Tibial nerve (tissue), 4 donors: ENCODE measurements at regions not wholly inside any gene's neighbourhood (a gene's known extent, or its start where the extent isn't known, plus 50 kb on each side); places are given as distances from the start of the nearest gene placed in this dataset.

Experiments used
- DNase-seq, 2 donors: peaks; one replicate each; pipeline ENCODE4 v3.0.0-alpha.2; 2019; ENCODE audit warnings: low spot score in 2 of 2
- H3K27ac ChIP-seq, 4 donors: fragments of 200-600 bp; sonication (generic) in 3 of 4; one replicate each; pipeline ENCODE4 v1.5.1; 2017 to 2019; ENCODE audit warnings: mild to moderate bottlenecking in 1 of 4
- H3K27me3 ChIP-seq, 2 donors: fragments of 200-600 bp; sonication (generic) in 1 of 2; one replicate each; pipeline versions ENCODE4 v1.5.1 to v1.6.0; 2017 to 2019
- H3K36me3 ChIP-seq, 3 donors: fragments of 200-600 bp; sonication (generic); one replicate each; pipeline ENCODE4 v1.5.1; 2018 to 2019
- H3K4me1 ChIP-seq, 4 donors: fragments of 200-600 bp; sonication (generic) in 3 of 4; one replicate each; pipeline ENCODE4 v1.5.1; 2017 to 2019
- H3K4me3 ChIP-seq, 4 donors: fragments of 200-600 bp; sonication (generic) in 3 of 4; one replicate each; pipeline ENCODE4 v1.5.1; 2017 to 2019; ENCODE audit warnings: mild to moderate bottlenecking in 1 of 4, moderate library complexity in 1 of 4
- H3K9me3 ChIP-seq, 4 donors: fragments of 200-600 bp; sonication (generic) in 3 of 4; one replicate each; pipeline ENCODE4 v1.5.1; 2017 to 2019
- EP300 ChIP-seq, 2 donors: sonication (generic); formaldehyde crosslinking; IDR thresholded peaks; one replicate each; pipeline ENCODE4 v1.6.1; 2017; ENCODE audit warnings: antibody characterized with exemption in 2 of 2, mild to moderate bottlenecking in 1 of 2
- POLR2A ChIP-seq, 2 donors: fragments of 450-650 bp; IDR thresholded peaks; one replicate each; pipeline ENCODE4 v1.6.1; 2017; ENCODE audit warnings: antibody characterized with exemption in 2 of 2, mild to moderate bottlenecking in 2 of 2, moderate library complexity in 2 of 2
- WGBS, 2 donors: methylation state at CpG; one replicate each; pipeline ENCODE4 v1.1.5; 2018; 5-methylcytosine and 5-hydroxymethylcytosine counted together
- TF ChIP-seq, protein P1 (sequence below), 5 experiments: fragments of 200-600 bp in 3 of 5; fragments of 450-650 bp in 2 of 5; sonication (generic) in 3 of 5; IDR thresholded peaks; one replicate each; pipeline ENCODE4 v1.5.1; 2016 to 2019; ENCODE audit warnings: antibody characterized with exemption in 5 of 5, mild to moderate bottlenecking in 3 of 5, moderate library complexity in 2 of 5

DNA sequence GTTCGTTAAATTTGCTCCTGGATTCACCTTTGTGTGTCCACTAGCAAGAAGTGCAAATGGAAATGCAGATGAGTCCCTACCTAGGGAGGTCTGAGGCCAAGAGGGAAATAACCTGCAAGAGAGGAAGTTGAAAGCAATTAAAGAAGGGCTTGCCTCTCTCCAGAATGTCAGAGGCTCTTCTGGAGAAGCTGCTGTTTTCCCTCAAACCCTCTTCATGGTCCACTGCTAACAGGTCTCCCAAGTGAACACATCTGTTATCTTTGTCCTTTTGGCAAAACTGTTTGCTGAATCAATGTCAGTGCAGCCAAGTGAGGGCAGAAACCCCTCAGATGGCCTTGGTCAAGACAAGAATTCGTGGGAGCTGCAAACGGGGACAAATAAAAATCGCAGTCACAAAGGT, 177.3 kb upstream of the PLXNA2 start:
- H3K36me3 ChIP-seq = no peaks in the 10 kb centered on the region
- H3K4me3 ChIP-seq = no peak overlapping the region
- 65 to 70% methylated on average over 4 of the region's 4 CpGs for WGBS, 2 donors
- no peak for TF ChIP-seq POLR2A (IDR thresholded peaks at IDR 0.05)
- TF ChIP-seq, protein P1, sequence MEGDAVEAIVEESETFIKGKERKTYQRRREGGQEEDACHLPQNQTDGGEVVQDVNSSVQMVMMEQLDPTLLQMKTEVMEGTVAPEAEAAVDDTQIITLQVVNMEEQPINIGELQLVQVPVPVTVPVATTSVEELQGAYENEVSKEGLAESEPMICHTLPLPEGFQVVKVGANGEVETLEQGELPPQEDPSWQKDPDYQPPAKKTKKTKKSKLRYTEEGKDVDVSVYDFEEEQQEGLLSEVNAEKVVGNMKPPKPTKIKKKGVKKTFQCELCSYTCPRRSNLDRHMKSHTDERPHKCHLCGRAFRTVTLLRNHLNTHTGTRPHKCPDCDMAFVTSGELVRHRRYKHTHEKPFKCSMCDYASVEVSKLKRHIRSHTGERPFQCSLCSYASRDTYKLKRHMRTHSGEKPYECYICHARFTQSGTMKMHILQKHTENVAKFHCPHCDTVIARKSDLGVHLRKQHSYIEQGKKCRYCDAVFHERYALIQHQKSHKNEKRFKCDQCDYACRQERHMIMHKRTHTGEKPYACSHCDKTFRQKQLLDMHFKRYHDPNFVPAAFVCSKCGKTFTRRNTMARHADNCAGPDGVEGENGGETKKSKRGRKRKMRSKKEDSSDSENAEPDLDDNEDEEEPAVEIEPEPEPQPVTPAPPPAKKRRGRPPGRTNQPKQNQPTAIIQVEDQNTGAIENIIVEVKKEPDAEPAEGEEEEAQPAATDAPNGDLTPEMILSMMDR (IDR thresholded peaks at IDR 0.05) = no peak
- no peak for TF ChIP-seq EP300 (IDR thresholded peaks at IDR 0.05)
- peaks cover 0 to 7% (median 0%) of the 10 kb centered on the region in 4 donors for H3K9me3 ChIP-seq
- DNase-seq = no peak
- H3K27ac ChIP-seq = no peak overlapping the region
- H3K27me3 ChIP-seq = no peaks in the 10 kb centered on the region
- no peaks in the 10 kb centered on the region for H3K4me1 ChIP-seq

DNA sequence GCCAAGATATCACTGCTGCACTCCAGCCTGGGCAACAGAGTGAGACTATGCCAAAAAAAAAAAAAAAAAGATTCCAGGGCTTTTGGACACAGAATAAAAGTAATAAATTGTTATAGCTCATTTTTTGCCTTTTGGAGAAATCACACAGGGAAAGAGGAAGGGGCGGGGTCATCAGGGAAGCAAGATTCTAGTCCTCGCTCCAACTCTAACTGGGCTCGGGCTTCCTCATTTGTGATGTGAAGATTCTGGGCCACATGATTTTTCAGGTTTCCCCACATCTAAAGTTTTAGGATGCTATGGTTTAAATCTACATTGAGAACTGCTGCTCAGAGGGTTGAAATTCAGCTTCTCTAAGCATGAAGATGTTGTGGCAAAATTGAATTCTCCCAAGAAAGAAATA, 179.3 kb upstream of the PLXNA2 start:
- Histone ChIP-seq H3K4me1 (no peaks in the 10 kb centered on the region), H3K9me3 (peaks cover 0 to 7% (median 0%) of the 10 kb centered on the region in 4 donors), H3K4me3 (no peak overlapping the region), H3K36me3 (no peaks in the 10 kb centered on the region), H3K27ac (no peak overlapping the region), H3K27me3 (no peaks in the 10 kb centered on the region)
- WGBS, 2 donors = 69 to 81% methylated on average over 3 of the region's 3 CpGs
- TF ChIP-seq EP300 (IDR thresholded peaks at IDR 0.05) = no peak
- TF ChIP-seq, protein P1 (IDR thresholded peaks at IDR 0.05) = no peak
- TF ChIP-seq POLR2A (IDR thresholded peaks at IDR 0.05) = no peak
- no peak for DNase-seq

DNA sequence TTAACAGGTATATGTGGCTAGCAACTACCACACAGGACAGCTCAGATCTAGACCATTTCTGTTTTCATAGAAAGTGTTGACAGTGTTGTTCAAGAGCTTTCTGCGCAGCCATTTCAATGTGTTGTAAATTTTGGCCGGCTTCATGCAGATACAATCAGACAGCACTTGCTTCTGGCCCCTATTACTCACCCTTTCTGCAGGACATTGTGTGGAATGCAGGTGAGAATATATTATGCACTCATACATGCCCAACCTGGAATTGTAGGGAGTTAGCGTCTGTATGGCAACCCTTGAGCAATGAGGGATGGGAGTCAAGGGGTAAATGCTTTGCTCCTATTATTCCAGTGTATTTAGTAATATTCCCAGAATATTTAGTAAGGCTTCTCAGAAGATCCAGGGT, 180.9 kb upstream of the PLXNA2 start:
- no peak for DNase-seq
- WGBS, 2 donors = 92 to 94% methylated on average over 3 of the region's 3 CpGs
- Histone ChIP-seq H3K4me1 (no peaks in the 10 kb centered on the region), H3K27me3 (no peaks in the 10 kb centered on the region), H3K9me3 (peaks cover 0 to 7% (median 0%) of the 10 kb centered on the region in 4 donors), H3K27ac (no peak overlapping the region), H3K4me3 (no peak overlapping the region), H3K36me3 (no peaks in the 10 kb centered on the region)
- TF ChIP-seq, protein P1 (IDR thresholded peaks at IDR 0.05) = no peak

DNA sequence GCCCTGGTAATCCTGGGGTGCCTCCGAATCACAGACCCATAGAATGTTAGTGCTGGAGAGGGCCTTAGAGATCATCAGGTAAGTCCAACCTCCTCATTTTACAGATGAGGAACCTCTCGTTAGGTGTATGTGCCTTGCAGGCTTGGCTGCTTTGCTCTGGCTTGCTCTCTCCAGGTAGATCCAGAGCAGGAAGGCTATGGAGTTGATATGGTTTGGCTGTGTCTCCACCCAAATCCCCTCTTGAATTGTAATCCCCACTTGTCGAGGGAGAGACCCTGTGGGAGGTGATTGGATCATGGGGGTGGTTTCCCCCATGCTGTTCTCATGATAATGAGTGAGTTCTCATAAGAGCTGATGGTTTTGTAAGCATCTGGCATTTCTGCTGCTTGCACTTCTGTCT, 186.0 kb upstream of the PLXNA2 start:
- DNase-seq = no peak
- Histone ChIP-seq H3K4me1 (no peaks in the 10 kb centered on the region), H3K36me3 (no peaks in the 10 kb centered on the region), H3K9me3 (peaks cover 0 to under 1% (median 0%) of the 10 kb centered on the region in 4 donors), H3K27me3 (no peaks in the 10 kb centered on the region), H3K4me3 (no peak overlapping the region), H3K27ac (no peak overlapping the region)
- TF ChIP-seq, protein P1 (IDR thresholded peaks at IDR 0.05) = no peak
- TF ChIP-seq EP300 (IDR thresholded peaks at IDR 0.05) = no peak
- TF ChIP-seq POLR2A (IDR thresholded peaks at IDR 0.05) = no peak
- 62 to 64% methylated on average over 3 of the region's 3 CpGs for WGBS, 2 donors

DNA sequence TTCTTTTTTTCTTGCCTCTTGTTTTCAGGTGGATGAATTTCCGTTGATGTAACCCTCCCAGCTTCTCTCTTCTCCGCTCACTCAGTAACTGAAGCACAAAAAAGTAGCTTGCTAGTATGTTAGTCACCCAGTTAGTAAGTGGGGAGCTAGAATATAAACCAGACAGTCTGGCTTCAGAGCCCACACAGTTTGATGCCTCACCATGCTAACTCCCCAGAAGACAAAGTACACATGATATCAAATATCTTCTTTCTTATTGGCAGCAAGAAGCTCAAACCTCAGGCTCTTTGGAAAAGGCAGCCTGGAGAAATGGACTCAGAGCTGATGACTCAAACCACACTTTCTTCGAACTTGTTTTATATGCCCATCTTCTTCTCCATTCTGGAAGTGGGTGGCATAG, 187.5 kb upstream of the PLXNA2 start:
- 75 to 76% methylated on average over 3 of the region's 3 CpGs for WGBS, 2 donors
- TF ChIP-seq, protein P1 (IDR thresholded peaks at IDR 0.05) = no peak
- TF ChIP-seq EP300 (IDR thresholded peaks at IDR 0.05) = no peak
- DNase-seq = no peak
- Histone ChIP-seq H3K4me1 (no peaks in the 10 kb centered on the region), H3K27me3 (no peaks in the 10 kb centered on the region), H3K9me3 (no peaks in the 10 kb centered on the region), H3K27ac (no peak overlapping the region), H3K4me3 (no peak overlapping the region), H3K36me3 (no peaks in the 10 kb centered on the region)
